ENCODE measurements at regions not wholly inside any gene's neighbourhood (a gene's known extent, or its start where the extent isn't known, plus 50 kb on each side); places are given as distances from the start of the nearest gene placed in this dataset.
"Not testable (repeated sequence)": the region's sequence is repeated elsewhere in the genome, so short reads cannot be mapped to it uniquely, and the experiment has no call there.

DNA sequence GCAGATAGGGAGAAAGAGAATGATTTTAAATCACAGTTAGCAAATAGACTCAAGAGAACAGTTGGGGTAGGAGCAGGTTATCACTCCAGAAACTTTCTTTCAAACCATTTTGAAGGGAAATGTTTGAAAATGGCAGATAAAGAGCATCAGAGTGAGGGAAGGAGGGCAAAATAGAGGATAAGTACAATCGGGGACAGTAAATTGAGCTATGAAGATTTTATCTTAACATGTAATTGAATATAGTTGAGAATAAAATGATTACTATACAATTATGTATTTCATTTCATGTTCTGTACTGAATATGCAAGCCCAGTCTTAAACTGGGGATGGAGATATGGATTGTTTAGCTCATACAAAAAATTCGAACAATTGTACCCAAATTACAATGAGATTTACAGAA, 54.0 kb downstream of the MAP10 start:
- DNase-seq = no peak

DNA sequence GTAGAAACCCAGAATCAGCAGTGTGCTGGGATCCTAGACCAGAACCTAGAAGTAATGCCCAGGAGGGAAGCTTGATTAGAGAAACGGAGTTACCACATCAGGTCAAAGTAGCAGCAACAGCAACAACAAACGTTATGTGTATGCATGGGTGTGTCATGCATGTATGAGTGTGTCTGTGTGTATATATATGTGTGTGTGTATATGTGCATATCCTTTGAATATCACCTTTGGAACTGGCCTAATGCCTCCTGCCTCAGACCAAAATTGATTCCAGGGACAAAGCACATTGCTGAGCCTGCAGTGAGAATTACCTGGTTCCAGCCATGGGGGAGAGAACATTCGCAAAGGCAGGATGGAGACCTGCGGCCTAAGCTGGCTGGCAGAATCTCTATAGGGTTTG, 55.9 kb downstream of the MAP10 start:
- DNase-seq = no peak

- DNase-seq = no peak
These were observed 58.5 kb downstream of the MAP10 start for GRCh38 chr1:232863544-232864275.

DNA sequence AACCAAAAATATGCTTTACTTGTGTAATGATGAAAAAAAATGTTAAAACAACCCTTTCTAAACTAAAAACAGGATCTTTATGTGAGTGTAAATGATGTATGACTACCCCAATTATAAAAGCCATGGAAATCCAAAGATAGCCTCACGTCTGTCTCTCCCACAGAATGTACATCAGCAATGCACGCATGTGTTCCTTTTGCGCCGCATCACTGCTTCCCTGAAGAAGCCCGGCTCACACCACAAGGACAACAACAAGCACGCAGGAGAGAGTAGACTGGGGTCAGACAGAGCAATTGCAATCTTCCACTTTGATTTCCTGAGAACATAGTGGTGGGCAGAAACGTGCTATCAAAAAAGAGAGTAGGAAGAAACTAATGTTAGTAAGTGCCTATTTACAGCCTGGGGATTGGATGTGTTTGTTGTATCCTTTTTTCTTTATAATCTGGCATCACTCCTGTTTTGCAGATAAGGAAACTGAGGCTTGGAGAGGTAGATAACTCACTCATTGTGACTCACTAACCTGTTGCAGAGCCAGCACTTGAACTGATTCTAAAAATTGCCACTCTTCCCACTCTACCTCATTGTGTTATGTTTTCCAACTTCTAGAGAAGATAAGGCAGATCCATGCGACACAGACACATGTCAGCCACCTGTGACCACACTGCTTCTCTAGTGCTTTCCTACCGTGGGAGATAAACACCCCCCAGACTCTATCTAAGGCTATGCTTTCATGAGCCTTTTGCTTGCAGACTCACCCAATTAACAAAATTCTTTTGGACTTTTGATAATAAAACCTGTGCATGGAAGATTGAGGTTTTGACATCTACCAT, 60.1 kb downstream of the MAP10 start:
- no peak for DNase-seq

GRCh38 chr1:232868793-232869491, 63.7 kb downstream of the MAP10 start:
- DNase-seq = peak; percentile 87

DNA sequence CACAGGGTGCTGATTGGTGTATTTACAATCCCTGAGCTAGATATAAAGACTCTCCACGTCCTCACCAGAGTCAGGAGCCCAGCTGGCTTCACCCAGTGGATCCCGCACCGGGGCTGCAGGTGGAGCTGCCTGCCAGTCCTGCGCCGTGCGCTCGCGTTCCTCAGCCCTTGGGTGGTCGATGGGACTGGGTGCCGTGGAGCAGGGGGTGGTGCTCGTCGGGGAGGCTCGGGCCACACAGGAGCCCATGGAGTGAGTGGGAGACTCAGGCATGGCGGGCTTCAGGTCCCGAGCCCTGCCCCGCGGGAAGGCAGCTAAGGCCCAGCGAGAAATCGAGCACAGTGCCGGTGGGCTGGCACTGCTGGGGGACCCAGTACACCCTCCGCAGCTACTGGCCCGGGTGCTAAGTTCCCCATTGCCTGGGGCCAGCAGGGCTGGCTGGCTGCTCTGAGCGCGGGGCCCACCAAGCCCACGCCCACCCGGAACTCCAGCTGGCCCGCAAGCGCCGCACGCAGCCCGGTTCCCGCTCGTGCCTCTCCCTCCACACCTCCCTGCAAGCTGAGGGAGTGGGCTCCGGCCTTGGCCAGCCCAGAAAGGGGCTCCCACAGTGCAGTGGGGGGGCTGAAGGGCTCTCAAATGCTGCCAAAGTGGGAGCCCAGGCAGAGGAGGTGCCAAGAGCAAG, 66.2 kb downstream of the MAP10 start:
- DNase-seq = not testable (repeated sequence)

DNA sequence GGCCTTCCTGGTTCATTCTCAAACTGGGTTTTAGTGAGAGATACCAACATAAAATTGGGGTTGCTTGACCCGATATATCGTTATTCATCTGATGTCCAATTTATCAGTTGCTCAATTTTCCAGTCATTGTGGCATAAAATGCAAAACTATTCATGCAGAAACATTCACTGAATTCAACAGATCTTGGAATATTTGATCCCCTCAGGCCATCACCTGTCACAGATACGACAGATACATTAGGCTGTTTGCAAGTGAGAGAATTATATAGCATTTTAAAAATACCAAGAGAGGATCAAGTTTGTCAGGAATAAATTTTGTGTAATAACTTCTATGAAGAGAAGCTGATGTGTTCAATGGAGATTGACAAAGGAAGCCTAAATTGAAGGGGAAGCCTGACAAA, 67.1 kb downstream of the MAP10 start:
- no peak for DNase-seq

DNA sequence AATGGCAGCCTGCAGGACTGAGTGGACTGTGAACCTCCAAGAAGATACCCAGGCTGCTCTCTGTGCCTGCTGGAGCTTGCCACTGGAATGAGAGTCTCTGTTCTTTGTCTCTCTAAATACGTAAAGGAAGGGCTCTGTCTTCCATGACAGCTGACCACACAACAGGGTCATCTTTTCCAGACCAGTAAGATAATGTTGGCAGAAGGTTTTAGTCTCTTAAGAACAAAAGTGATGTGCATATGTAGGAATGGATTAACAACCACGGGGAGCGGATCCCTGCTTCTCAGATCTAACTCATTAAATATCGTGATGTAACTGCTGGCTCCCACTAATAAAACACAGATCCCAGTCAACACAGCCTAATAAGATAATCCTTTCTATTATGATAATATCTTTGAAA, 67.5 kb downstream of the MAP10 start:
- DNase-seq = no peak

GRCh38 chr1:232873412-232873811, 68.2 kb downstream of the MAP10 start:
- no peak for DNase-seq

DNA sequence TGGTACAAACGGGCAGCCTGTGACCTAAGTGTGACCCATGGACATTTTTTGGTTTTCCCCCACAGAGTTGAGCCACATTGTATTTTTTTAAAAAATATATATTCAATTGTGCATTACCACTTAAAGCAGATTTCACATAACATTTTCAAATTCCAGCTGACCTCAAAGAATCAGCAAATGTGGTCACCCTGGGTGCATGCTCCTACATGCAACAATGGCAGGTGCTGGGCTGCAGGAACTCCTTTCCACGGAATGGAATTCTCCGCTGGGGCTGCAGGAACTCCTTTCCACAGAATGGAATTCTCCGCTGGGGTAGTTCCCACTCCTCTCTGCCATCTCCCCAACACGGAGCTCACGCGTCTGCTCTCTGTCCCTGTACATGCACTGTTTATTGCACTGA, 68.7 kb downstream of the MAP10 start:
- no peak for DNase-seq

GRCh38 chr1:232875536-232875935, 70.3 kb downstream of the MAP10 start:
- DNase-seq = no peak

DNA sequence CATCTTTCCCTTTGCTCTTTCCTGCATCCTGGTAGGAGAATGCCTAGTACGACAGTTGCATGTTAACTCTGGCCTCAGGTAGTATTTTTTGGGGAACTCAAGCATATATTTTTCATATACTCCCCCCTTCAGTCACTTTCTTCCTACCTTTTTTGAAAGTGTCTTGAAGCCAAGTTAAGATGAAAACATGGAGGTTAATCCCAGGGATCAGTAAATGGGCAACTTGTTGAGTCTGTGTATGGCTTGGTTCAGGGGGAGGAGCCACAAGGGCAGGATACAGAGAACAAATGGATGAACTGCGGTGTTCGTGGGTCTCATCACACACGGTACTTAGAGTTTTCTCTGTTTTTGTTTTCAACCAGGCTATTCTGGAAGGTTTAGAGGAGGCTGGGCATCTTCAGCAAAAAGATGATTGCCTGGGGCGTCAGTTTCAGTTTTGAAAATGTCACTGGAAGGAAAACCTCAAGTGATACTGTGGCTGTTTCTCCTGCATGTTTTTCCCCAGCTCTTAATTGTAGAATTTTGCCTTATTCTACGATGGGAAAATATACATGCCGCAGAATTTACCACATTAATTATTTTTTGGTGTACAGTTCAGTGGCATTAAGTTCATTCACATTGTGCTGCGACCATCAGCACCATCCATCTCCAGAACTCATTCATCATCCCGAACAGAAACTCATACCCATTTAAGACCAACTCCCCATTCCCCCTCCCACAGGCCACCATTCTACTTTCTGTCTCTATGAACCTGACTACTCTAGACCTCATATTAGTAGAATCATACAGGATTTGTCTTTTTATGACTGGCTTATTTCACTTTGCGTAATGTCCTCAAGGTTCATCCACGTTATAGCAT, 71.5 kb downstream of the MAP10 start:
- no peak for DNase-seq

GRCh38 chr1:232877365-232878028, 72.3 kb downstream of the MAP10 start:
- DNase-seq = no peak

DNA sequence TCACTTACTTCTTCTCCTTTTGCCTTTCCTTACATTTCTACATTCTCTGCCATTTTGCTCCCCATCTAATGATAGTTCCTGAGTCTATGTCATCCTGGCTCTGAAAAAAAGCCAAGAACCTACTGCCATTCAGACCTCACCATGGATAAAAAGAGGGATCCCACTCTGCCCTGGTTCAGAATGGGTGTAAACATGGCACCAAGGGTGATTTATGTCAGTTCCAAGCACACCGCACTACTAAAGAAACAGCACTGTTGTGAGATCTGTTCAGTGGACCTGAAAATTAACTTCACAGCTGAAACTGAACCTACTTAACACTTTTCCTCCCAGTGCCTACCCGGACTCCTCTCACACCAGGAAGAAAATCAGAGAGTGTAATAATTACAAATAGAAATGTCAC, 72.3 kb upstream of the NTPCR start:
- DNase-seq = no peak

DNA sequence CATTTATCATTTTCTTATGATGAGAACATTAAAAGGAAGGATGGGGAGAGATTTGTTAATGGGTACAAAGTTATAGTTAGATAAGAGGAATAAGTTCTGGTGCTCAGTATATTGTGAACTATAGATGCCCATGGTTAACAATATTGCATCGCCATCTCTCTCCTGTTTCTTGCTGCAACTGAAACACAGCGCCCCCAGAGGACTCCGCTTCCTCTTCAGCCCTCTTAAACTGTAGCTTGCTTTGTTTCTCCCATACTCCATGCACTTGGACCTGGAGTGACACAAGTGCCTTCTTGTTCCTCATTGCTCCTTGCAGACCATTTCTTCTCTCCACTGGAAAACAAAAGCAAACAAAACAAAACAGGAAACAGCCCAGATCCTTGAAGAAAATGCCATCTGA, 70.1 kb upstream of the NTPCR start:
- peak; percentile 63 for DNase-seq

DNA sequence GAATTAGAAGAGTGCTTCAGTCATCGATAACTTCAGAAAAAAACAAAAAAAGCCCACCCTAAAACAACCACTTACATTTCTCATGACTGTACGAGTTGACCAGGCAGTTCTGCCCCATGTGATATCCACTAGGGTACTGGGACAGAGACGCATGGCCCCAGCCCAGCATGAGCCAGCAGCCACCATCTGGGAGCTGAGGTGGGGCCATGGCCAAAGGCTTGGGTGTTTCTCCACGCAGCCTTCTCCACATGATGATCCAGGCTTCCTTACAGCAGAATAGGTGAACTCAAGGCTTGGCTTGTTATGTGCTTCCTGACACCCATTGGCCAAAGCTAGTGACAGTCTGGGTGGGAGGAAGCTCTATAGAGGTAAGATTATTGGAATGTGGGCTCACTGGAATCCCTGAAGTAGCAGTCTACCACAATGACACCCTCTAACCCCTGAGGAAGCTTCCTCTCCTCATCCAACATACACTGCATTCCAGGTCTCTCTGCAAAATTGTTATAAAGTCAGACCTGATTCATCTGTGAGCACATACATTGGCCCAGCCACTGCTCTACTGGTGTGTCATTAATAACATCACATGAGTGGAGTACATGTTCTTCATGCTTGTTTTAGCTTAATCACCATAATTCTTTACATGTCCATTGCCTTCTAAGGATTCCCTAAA, 66.3 kb upstream of the NTPCR start:
- DNase-seq = no peak

DNA sequence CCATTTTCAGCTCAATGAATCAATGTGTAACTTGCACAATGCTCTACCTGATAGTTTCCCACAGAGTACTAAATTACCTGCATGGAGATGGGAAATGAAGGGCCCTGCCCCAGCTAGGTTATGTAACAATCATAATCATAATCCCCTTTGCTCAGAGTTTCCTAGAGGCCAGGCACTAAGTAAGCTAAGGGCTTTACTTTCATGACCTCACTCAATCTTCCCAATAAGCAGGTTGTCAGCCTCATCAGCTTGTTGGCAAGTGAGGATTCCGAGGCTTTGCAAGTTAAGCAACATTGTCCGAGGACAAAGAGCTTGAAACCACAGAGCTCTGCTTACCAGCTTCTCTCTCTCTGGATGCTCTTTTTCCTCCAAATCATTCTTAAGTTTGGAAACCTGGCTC, 64.1 kb upstream of the NTPCR start:
- no peak for DNase-seq

DNA sequence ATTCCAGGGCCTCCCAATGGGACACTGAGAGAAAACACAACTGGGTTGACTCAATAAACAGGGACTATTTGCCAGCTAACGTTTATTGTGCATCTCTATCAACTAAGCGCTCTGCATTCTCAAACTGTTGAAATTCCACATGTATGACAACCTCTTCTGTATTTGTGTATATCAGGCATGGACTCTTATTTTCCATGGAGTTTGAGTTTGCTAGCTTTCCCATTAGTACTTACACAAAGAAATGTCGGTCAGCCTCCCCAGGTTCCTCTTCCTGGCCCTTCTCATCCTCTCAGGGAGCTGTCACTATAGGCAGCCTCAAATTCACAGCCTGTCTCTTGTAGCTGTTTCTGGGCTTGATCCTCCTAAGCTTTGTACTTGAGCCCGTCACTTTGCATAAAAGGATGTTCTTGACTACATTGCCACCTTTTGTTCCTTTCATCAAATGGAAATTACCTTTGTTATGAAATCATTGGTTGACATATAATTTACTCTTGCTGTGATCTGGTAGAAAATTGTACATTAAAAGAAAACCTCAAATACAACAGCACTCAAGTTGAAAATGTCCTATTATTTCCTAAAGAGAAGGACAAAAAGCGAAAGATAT, 60.0 kb upstream of the NTPCR start:
- DNase-seq = no peak

- no peak for DNase-seq
These were observed 59.3 kb upstream of the NTPCR start for GRCh38 chr1:232891071-232891470.

- DNase-seq = no peak
These were observed 58.6 kb upstream of the NTPCR start for GRCh38 chr1:232891656-232892317.

All from NCI-H69 (cell line).